ENCODE measurements at regions not wholly inside any gene's neighbourhood (a gene's known extent, or its start where the extent isn't known, plus 50 kb on each side); places are given as distances from the start of the nearest gene placed in this dataset.

- TF ChIP-seq POLR2AphosphoS5 (IDR thresholded peaks at IDR 0.05; ENCODE audit: low read depth, low read length) (no peak), POLR2A (IDR thresholded peaks at IDR 0.05; ENCODE audit: low read depth, low read length) (no peak), SPI1 (IDR thresholded peaks at IDR 0.05; ENCODE audit: low read depth, low read length) (no peak), TAF1 (IDR thresholded peaks at IDR 0.05; ENCODE audit: low read depth, low read length) (no peak)
Measured at GRCh38 chr11:23555085-23555484, 694.8 kb upstream of the CCDC179 start.
